Liver (tissue), 3 donors: ENCODE measurements at regions not wholly inside any gene's neighbourhood (a gene's known extent, or its start where the extent isn't known, plus 50 kb on each side); places are given as distances from the start of the nearest gene placed in this dataset.

Experiments
- EGR1 ChIP-seq, 2 donors: IDR thresholded peaks; 2 replicates each; pipeline ENCODE4 v1.6.1; 2016 to 2018; ENCODE audit warnings: antibody characterized with exemption in 2 of 2, low read depth in 2 of 2
- FOXA1 ChIP-seq: IDR thresholded peaks from 2 replicates; pipeline ENCODE4 v1.6.1; 2016; ENCODE audit warnings: antibody characterized with exemption
- GABPA ChIP-seq, 2 donors: IDR thresholded peaks in 1 of 2; conservative IDR thresholded peaks in 1 of 2; 2 replicates each; pipeline ENCODE4 v1.6.1; 2016; ENCODE audit warnings: antibody characterized with exemption in 2 of 2, mild to moderate bottlenecking in 1 of 2, moderate library complexity in 1 of 2
- HNF4A ChIP-seq, 2 donors: conservative IDR thresholded peaks; 2 replicates each; pipeline ENCODE4 v1.6.1; 2016; ENCODE audit warnings: antibody characterized with exemption in 2 of 2, mild to moderate bottlenecking in 2 of 2
- JUND ChIP-seq, 2 donors: IDR thresholded peaks; 2 replicates each; pipeline ENCODE4 v1.6.1; 2016; ENCODE audit warnings: antibody characterized with exemption in 2 of 2
- RAD21 ChIP-seq, 2 donors: IDR thresholded peaks; 2 replicates each; pipeline ENCODE4 v1.6.1; 2016; ENCODE audit warnings: antibody characterized with exemption in 2 of 2, mild to moderate bottlenecking in 2 of 2
- SP1 ChIP-seq: IDR thresholded peaks from 2 replicates; pipeline ENCODE4 v1.6.1; 2018; ENCODE audit warnings: antibody characterized with exemption, mild to moderate bottlenecking
- TAF1 ChIP-seq: conservative IDR thresholded peaks from 2 replicates; pipeline ENCODE4 v1.6.1; 2016; ENCODE audit warnings: antibody characterized with exemption, mild to moderate bottlenecking
- YY1 ChIP-seq: IDR thresholded peaks from 2 replicates; pipeline ENCODE4 v1.6.1; 2016; ENCODE audit warnings: antibody characterized with exemption, mild to moderate bottlenecking
- TF ChIP-seq, protein P1 (sequence below): IDR thresholded peaks from 2 replicates; pipeline ENCODE4 v1.6.1; 2016; ENCODE audit warnings: antibody characterized with exemption
- TF ChIP-seq, protein P2 (sequence below): fragments of 150-350 bp; IDR thresholded peaks from 2 replicates; pipeline ENCODE4 v1.5.1; 2017; ENCODE audit warnings: improper control_type of control experiment, low read depth, low read length; ENCODE audit not compliant: missing input control
- TF ChIP-seq, protein P3 (sequence below): IDR thresholded peaks from 2 replicates; pipeline ENCODE4 v1.6.1; 2016; ENCODE audit warnings: antibody characterized with exemption
- TF ChIP-seq, protein P4 (sequence below): IDR thresholded peaks from 2 replicates; pipeline ENCODE4 v1.6.1; 2016; ENCODE audit warnings: antibody characterized with exemption, mild to moderate bottlenecking
- TF ChIP-seq, protein P5 (sequence below): IDR thresholded peaks from 2 replicates; pipeline ENCODE4 v1.6.1; 2016; ENCODE audit warnings: antibody characterized with exemption
- donor health status: healthy.
- donor health status: healthy.

DNA sequence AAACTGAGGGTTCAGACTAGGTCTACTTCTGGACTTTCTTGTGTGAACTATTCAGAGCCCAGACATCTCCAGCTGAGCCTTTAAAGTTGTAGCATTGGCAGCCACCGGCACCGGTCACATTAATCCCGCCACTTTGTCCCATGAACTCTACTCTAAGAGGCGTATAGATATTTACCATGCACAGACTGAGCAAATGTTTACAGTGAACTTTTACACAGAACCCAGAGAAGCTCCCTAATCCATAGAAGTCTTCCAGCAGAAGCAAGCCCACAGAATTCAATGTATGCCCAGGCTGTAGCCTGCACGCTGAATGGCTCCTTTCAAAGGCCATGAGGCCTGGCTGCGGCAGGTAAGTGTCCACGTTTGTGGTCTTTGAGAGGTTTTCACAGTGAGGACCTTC lies 466.9 kb downstream of the ENC1 start:
- TF ChIP-seq, protein P1, sequence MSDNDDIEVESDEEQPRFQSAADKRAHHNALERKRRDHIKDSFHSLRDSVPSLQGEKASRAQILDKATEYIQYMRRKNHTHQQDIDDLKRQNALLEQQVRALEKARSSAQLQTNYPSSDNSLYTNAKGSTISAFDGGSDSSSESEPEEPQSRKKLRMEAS, result no peak
- TF ChIP-seq, protein P2, sequence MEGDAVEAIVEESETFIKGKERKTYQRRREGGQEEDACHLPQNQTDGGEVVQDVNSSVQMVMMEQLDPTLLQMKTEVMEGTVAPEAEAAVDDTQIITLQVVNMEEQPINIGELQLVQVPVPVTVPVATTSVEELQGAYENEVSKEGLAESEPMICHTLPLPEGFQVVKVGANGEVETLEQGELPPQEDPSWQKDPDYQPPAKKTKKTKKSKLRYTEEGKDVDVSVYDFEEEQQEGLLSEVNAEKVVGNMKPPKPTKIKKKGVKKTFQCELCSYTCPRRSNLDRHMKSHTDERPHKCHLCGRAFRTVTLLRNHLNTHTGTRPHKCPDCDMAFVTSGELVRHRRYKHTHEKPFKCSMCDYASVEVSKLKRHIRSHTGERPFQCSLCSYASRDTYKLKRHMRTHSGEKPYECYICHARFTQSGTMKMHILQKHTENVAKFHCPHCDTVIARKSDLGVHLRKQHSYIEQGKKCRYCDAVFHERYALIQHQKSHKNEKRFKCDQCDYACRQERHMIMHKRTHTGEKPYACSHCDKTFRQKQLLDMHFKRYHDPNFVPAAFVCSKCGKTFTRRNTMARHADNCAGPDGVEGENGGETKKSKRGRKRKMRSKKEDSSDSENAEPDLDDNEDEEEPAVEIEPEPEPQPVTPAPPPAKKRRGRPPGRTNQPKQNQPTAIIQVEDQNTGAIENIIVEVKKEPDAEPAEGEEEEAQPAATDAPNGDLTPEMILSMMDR, result no peak
- TF ChIP-seq, protein P3, sequence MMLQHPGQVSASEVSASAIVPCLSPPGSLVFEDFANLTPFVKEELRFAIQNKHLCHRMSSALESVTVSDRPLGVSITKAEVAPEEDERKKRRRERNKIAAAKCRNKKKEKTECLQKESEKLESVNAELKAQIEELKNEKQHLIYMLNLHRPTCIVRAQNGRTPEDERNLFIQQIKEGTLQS, result no peak
- TF ChIP-seq, protein P4, sequence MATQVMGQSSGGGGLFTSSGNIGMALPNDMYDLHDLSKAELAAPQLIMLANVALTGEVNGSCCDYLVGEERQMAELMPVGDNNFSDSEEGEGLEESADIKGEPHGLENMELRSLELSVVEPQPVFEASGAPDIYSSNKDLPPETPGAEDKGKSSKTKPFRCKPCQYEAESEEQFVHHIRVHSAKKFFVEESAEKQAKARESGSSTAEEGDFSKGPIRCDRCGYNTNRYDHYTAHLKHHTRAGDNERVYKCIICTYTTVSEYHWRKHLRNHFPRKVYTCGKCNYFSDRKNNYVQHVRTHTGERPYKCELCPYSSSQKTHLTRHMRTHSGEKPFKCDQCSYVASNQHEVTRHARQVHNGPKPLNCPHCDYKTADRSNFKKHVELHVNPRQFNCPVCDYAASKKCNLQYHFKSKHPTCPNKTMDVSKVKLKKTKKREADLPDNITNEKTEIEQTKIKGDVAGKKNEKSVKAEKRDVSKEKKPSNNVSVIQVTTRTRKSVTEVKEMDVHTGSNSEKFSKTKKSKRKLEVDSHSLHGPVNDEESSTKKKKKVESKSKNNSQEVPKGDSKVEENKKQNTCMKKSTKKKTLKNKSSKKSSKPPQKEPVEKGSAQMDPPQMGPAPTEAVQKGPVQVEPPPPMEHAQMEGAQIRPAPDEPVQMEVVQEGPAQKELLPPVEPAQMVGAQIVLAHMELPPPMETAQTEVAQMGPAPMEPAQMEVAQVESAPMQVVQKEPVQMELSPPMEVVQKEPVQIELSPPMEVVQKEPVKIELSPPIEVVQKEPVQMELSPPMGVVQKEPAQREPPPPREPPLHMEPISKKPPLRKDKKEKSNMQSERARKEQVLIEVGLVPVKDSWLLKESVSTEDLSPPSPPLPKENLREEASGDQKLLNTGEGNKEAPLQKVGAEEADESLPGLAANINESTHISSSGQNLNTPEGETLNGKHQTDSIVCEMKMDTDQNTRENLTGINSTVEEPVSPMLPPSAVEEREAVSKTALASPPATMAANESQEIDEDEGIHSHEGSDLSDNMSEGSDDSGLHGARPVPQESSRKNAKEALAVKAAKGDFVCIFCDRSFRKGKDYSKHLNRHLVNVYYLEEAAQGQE, result no peak
- TF ChIP-seq EGR1 (IDR thresholded peaks at IDR 0.05; ENCODE audit: low read depth in 2 of 2) (no peak), JUND (IDR thresholded peaks at IDR 0.05) (no peak), TAF1 (no peak), YY1 (no peak), FOXA1 (no peak), GABPA (IDR thresholded peaks at IDR 0.05 in 1 of 2, conservative IDR thresholded peaks at IDR 0.05 in 1 of 2) (no peak), HNF4A (conservative IDR thresholded peaks at IDR 0.05) (no peak), RAD21 (IDR thresholded peaks at IDR 0.05) (no peak), SP1 (no peak)
- TF ChIP-seq, protein P5, sequence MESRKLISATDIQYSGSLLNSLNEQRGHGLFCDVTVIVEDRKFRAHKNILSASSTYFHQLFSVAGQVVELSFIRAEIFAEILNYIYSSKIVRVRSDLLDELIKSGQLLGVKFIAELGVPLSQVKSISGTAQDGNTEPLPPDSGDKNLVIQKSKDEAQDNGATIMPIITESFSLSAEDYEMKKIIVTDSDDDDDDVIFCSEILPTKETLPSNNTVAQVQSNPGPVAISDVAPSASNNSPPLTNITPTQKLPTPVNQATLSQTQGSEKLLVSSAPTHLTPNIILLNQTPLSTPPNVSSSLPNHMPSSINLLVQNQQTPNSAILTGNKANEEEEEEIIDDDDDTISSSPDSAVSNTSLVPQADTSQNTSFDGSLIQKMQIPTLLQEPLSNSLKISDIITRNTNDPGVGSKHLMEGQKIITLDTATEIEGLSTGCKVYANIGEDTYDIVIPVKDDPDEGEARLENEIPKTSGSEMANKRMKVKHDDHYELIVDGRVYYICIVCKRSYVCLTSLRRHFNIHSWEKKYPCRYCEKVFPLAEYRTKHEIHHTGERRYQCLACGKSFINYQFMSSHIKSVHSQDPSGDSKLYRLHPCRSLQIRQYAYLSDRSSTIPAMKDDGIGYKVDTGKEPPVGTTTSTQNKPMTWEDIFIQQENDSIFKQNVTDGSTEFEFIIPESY, result no peak
